ENCODE measurements at regions not wholly inside any gene's neighbourhood (a gene's known extent, or its start where the extent isn't known, plus 50 kb on each side); places are given as distances from the start of the nearest gene placed in this dataset.
"Not testable (repeated sequence)": the region's sequence is repeated elsewhere in the genome, so short reads cannot be mapped to it uniquely, and the experiment has no call there.

DNA sequence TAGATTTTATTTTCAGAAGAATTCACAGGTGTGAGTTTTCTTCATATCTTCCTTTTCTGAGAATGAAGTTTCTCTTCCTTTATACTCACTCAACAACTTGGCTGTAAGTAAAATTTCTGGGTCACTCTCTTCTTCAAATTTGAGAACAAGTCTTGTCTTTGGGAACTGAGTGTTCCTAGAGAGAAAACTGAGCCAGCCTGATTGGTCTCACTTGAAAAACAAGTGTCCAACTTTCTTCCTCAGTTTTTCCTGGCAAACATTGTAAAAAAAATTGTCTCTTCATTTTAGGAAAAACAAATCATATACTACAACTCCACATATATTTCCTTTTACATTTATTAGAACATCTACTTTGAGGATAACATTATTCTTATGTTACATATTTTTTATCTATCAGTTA is 156.1 kb upstream of the GHR start:
- DNase-seq = no peak
- no peak for TF ChIP-seq POLR2A (IDR thresholded peaks at IDR 0.05)
- no peak for TF ChIP-seq CTCF (IDR thresholded peaks at IDR 0.05)
- no peaks in the 10 kb centered on the region for H3K9me3 ChIP-seq

DNA sequence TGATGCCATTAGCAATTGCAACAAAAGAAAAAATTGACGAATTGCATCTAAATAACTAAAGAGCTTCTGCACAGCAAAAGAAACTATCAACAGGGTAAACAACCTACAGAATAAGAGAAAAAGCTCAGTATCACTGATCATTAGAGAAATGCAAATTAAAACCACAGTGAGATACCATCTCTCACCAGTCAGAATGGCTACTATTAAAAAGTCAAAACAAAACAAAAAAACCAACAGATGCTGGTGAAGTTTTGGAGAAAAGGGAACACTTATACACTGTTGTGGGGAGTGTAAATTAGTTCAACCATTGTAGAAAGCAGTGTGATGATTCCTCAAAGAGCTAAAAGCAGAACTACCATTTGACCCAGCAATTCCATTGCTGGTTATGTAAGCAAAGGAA is 155.1 kb upstream of the GHR start:
- ATAC-seq; H3K27me3 ChIP-seq; H3K4me1 ChIP-seq; DNase-seq; intact Hi-C loops (cut with DNase I); H3K27ac ChIP-seq; H3K4me3 ChIP-seq; H3K9me3 ChIP-seq; H3K36me3 ChIP-seq: not testable (repeated sequence)
- 43% methylated on average over 1 of the region's 1 CpG for WGBS (ENCODE audit: insufficient coverage, low coverage, low lambda C conversion rate, missing lambda C conversion rate)

More for the DNA sequence above, 156.1 kb upstream of the GHR start:
- H3K4me1 ChIP-seq = no peaks in the 10 kb centered on the region
- H3K36me3 ChIP-seq = no peaks in the 10 kb centered on the region
- intact Hi-C loops (cut with DNase I) = no loop called here
- H3K4me3 ChIP-seq = no peak overlapping the region
- H3K27ac ChIP-seq = no peak overlapping the region
- H3K27me3 ChIP-seq = no peaks in the 10 kb centered on the region
- no peak for ATAC-seq

DNA sequence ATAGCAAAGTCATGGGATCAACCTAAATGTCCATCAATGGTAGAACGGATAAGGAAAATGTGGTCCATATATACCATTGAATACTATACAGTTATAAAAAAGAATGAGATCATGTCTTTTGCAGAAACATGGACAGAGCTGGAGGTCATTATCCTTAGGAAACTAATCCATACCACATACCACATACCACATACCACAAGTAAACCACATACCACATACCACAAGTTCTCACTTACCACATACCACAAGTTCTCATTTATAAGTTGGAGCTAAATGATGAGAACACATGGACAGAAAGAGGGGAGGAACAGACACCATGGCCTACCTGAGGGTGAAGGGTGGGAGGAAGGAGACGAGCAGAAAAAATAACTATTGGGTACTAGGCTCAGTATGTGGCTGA is 154.6 kb upstream of the GHR start:
- no peak for TF ChIP-seq CTCF (IDR thresholded peaks at IDR 0.05)
- no peak for TF ChIP-seq POLR2A (IDR thresholded peaks at IDR 0.05)
- ATAC-seq (no peak), DNase-seq (no peak)
- no peak overlapping the region for H3K4me3 ChIP-seq
- no peaks in the 10 kb centered on the region for H3K27me3 ChIP-seq
- intact Hi-C loops (cut with DNase I) = no loop called here
- no peaks in the 10 kb centered on the region for H3K36me3 ChIP-seq
- H3K27ac ChIP-seq = no peak overlapping the region
- no peaks in the 10 kb centered on the region for H3K9me3 ChIP-seq
- WGBS (ENCODE audit: insufficient coverage, low coverage, low lambda C conversion rate, missing lambda C conversion rate) = 75% methylated on average over 2 of the region's 2 CpGs
- H3K4me1 ChIP-seq = no peaks in the 10 kb centered on the region

GRCh38 chr5:42270771-42271170 is 152.5 kb upstream of the GHR start:
- H3K27me3 ChIP-seq = no peaks in the 10 kb centered on the region
- no peak overlapping the region for H3K4me3 ChIP-seq
- H3K27ac ChIP-seq = no peak overlapping the region
- H3K9me3 ChIP-seq = no peaks in the 10 kb centered on the region
- WGBS (ENCODE audit: insufficient coverage, low coverage, low lambda C conversion rate, missing lambda C conversion rate) = 59% methylated on average over 2 of the region's 2 CpGs
- intact Hi-C loops (cut with DNase I) = no loop called here
- DNase-seq (no peak), ATAC-seq (no peak)
- no peaks in the 10 kb centered on the region for H3K36me3 ChIP-seq
- TF ChIP-seq POLR2A (IDR thresholded peaks at IDR 0.05) = no peak
- no peak for TF ChIP-seq CTCF (IDR thresholded peaks at IDR 0.05)
- H3K4me1 ChIP-seq = no peaks in the 10 kb centered on the region

- no peak overlapping the region for H3K4me3 ChIP-seq
- no peaks in the 10 kb centered on the region for H3K27me3 ChIP-seq
- no peaks in the 10 kb centered on the region for H3K4me1 ChIP-seq
- TF ChIP-seq CTCF (IDR thresholded peaks at IDR 0.05) (no peak), POLR2A (IDR thresholded peaks at IDR 0.05) (no peak)
- ATAC-seq (no peak), DNase-seq (no peak)
- 33% methylated on average over 1 of the region's 1 CpG for WGBS (ENCODE audit: insufficient coverage, low coverage, low lambda C conversion rate, missing lambda C conversion rate)
- no peaks in the 10 kb centered on the region for H3K9me3 ChIP-seq
- H3K36me3 ChIP-seq = no peaks in the 10 kb centered on the region
- intact Hi-C loops (cut with DNase I) = no loop called here
- H3K27ac ChIP-seq = no peak overlapping the region
These were observed 148.3 kb upstream of the GHR start for GRCh38 chr5:42274913-42275312.
